ENCODE measurements at regions not wholly inside any gene's neighbourhood (a gene's known extent, or its start where the extent isn't known, plus 50 kb on each side); places are given as distances from the start of the nearest gene placed in this dataset.

DNA sequence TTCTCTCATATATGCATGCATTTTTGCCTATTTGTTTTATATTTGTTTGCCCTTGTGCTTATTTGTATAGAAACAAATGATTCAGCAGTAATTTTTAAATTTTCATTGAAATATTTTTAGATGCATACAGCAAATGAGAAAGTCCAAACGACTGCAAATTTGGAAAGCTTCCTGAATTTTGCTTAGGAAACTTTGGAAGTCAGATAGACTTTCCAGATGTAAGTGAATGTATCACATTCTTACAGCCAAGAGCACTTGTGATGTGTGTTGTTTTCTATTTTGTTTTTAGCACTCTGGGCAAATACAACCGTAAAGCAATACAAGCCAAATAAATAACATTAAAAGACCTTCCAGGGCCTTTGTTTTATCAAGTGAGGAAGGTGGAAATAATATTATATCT, 680.8 kb upstream of the CDH8 start:
- WGBS, 2 donors: 57 to 72% methylated on average over 2 of the region's 2 CpGs
- FAIRE-seq: no peak

DNA sequence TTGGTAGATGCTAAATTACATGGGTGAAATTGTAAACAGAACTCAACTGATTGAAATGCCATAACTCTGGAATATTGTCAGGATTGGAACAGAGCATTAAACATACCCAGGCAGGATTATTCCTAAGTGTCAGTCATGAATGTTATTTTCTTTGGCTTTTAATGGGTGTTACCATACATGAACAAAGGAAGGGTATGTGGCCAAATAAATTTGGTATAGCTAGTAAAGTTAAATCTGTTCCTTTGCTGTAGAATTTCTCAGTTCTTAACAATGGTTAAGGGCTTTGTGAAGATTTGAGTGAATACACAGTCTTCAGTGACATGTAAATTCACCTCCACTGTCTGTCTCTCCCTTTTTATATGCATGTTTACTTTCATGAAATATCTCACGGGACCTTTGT, 679.5 kb upstream of the CDH8 start:
- Histone ChIP-seq H3K4me1 (no peaks in the 10 kb centered on the region), H3K27me3 (no peaks in the 10 kb centered on the region), H3K27ac (no peak overlapping the region), H3K4me3 (no peak overlapping the region), H3K36me3 (no peaks in the 10 kb centered on the region), H3K9me3 (no peaks in the 10 kb centered on the region)
- ATAC-seq (no peak), DNase-seq (no peak), FAIRE-seq (no peak)
- intact Hi-C loops (cut with DNase I): no loop called here
- TF ChIP-seq, protein P1, sequence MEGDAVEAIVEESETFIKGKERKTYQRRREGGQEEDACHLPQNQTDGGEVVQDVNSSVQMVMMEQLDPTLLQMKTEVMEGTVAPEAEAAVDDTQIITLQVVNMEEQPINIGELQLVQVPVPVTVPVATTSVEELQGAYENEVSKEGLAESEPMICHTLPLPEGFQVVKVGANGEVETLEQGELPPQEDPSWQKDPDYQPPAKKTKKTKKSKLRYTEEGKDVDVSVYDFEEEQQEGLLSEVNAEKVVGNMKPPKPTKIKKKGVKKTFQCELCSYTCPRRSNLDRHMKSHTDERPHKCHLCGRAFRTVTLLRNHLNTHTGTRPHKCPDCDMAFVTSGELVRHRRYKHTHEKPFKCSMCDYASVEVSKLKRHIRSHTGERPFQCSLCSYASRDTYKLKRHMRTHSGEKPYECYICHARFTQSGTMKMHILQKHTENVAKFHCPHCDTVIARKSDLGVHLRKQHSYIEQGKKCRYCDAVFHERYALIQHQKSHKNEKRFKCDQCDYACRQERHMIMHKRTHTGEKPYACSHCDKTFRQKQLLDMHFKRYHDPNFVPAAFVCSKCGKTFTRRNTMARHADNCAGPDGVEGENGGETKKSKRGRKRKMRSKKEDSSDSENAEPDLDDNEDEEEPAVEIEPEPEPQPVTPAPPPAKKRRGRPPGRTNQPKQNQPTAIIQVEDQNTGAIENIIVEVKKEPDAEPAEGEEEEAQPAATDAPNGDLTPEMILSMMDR (IDR thresholded peaks at IDR 0.05): no peak
- WGBS, 2 donors: 58 to 59% methylated on average over 1 of the region's 1 CpG

More for the DNA sequence above, 680.8 kb upstream of the CDH8 start:
- no peak overlapping the region for H3K4me3 ChIP-seq
- ATAC-seq (no peak), DNase-seq (no peak)
- no peaks in the 10 kb centered on the region for H3K36me3 ChIP-seq
- TF ChIP-seq, protein P1 (IDR thresholded peaks at IDR 0.05): no peak
- H3K27me3 ChIP-seq: no peaks in the 10 kb centered on the region
- intact Hi-C loops (cut with DNase I): no loop called here
- no peaks in the 10 kb centered on the region for H3K4me1 ChIP-seq
- H3K9me3 ChIP-seq: no peaks in the 10 kb centered on the region
- H3K27ac ChIP-seq: no peak overlapping the region

DNA sequence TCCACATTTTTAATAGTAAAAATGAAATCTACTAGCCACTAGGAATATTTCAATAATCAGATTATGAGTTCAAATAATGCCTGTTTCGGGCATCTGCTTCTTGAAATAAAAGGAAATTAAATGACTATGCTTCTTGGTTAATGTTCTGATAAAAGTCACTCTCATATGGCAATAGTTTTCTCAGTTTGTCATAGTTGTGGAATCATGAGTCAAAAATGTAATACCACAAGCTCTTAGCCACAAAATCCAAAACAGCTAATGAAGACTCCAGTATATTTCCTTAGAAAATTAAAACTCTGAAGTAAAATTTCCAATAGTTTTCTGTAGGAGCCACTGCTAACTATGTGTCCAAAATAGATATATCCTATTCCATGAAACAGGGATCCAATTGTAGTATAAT, 676.3 kb upstream of the CDH8 start:
- H3K36me3 ChIP-seq: no peaks in the 10 kb centered on the region
- TF ChIP-seq, protein P1 (IDR thresholded peaks at IDR 0.05): no peak
- H3K4me3 ChIP-seq: no peak overlapping the region
- ATAC-seq: no peak
- no peaks in the 10 kb centered on the region for H3K27me3 ChIP-seq
- H3K27ac ChIP-seq: no peak overlapping the region
- no peak for DNase-seq
- WGBS, 2 donors: 37 to 61% methylated on average over 1 of the region's 1 CpG
- H3K4me1 ChIP-seq: no peaks in the 10 kb centered on the region
- FAIRE-seq: no peak
- intact Hi-C loops (cut with DNase I): no loop called here
- no peaks in the 10 kb centered on the region for H3K9me3 ChIP-seq

DNA sequence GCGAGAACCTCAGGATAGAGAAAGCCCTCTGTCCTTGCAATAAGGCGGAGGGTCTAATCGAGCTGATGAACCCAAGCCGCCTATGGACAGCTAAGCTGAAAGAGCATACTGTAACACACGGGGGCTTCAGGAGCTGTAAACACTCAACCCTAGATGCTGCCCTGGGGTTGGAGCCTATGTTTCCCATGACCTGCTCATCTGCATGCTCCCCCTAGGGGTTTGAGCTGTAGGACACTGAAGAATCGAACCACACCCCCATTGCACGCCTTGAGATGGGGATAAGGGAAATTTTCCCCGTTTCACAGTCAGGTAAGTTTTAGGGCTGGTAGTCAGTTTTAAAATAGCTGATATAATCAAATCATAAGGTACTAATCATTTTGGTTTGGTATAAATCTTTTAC, 675.6 kb upstream of the CDH8 start:
- Histone ChIP-seq H3K4me3 (no peak overlapping the region), H3K9me3 (no peaks in the 10 kb centered on the region), H3K4me1 (no peaks in the 10 kb centered on the region), H3K27me3 (no peaks in the 10 kb centered on the region), H3K27ac (no peak overlapping the region), H3K36me3 (no peaks in the 10 kb centered on the region)
- 66 to 75% methylated on average over 8 of the region's 8 CpGs for WGBS, 2 donors
- intact Hi-C loops (cut with DNase I): no loop called here
- DNase-seq (no peak), ATAC-seq (no peak), FAIRE-seq (no peak)
- TF ChIP-seq, protein P1 (IDR thresholded peaks at IDR 0.05): no peak

DNA sequence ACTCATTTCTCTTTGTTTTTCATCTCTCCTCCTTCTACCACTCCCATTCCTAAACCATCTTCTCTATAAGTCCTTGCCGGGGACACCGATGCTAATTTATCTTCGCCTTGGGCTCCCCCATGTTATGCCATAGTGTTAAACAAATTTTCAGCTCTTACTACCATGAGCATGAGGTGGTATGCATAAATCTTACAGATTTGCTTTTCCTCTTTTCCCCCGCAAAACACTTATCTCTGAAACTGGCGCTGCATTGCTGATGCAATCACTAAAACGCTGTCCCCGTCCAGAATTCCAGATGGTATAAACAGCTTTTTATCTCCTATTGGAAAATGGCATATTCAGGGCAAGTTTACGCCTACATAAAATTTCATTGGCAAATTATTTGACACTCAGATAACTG, 673.6 kb upstream of the CDH8 start:
- WGBS, 2 donors: 59 to 61% methylated on average over 8 of the region's 8 CpGs
- Histone ChIP-seq H3K4me1 (no peaks in the 10 kb centered on the region), H3K36me3 (no peaks in the 10 kb centered on the region), H3K27ac (no peak overlapping the region), H3K27me3 (no peaks in the 10 kb centered on the region), H3K9me3 (no peaks in the 10 kb centered on the region), H3K4me3 (no peak overlapping the region)
- DNase-seq: no peak
- no peak for FAIRE-seq
- ATAC-seq: no peak
- intact Hi-C loops (cut with DNase I): no loop called here
- TF ChIP-seq, protein P1 (IDR thresholded peaks at IDR 0.05): no peak

Measured in pancreas (tissue), 10 donors.